ENCODE measurements at regions not wholly inside any gene's neighbourhood (a gene's known extent, or its start where the extent isn't known, plus 50 kb on each side); places are given as distances from the start of the nearest gene placed in this dataset.
"Not testable (repeated sequence)": the region's sequence is repeated elsewhere in the genome, so short reads cannot be mapped to it uniquely, and the experiment has no call there.

DNA sequence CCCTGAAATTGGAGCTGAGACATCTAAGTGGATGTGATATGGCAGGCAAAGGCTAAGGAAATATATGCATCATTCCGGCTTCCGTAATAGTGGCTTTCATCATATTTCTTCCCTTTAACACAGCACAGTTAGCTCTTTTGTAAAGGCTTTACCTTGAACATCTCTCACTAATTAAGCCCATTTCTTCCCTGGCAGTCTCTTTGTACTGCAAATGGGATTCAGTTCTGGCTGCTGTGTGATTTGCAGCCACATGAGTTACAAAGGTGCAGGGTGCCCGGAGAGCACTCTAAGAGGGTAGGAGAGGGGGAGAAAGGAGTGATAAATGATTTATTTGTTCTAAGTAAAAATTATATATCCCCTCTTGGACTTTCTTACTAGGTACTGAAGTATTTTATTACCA is 232.1 kb upstream of the CCDC196 start:
- peaks cover 1% of the 10 kb centered on the region for H3K9me3 Mint-ChIP-seq (ENCODE audit: unreplicated experiment)
- H3K4me3 Mint-ChIP-seq (ENCODE audit: unreplicated experiment) = no peak overlapping the region
- H3K27ac Mint-ChIP-seq (ENCODE audit: unreplicated experiment) = no peak overlapping the region
- H3K27me3 Mint-ChIP-seq (ENCODE audit: unreplicated experiment) = peaks cover 2% of the 10 kb centered on the region
- no peaks in the 10 kb centered on the region for H3K36me3 Mint-ChIP-seq (ENCODE audit: unreplicated experiment)
- TF ChIP-seq CTCF (IDR thresholded peaks at IDR 0.05; ENCODE audit: partially characterized antibody, unreplicated experiment) = no peak
- DNase-seq = no peak
- peaks cover 2% of the 10 kb centered on the region for H3K4me1 Mint-ChIP-seq (ENCODE audit: low read depth, unreplicated experiment)

- Mint-ChIP-seq H3K27me3 (ENCODE audit: unreplicated experiment) (no peaks in the 10 kb centered on the region), H3K4me3 (ENCODE audit: unreplicated experiment) (no peak overlapping the region), H3K27ac (ENCODE audit: unreplicated experiment) (no peak overlapping the region), H3K36me3 (ENCODE audit: unreplicated experiment) (no peaks in the 10 kb centered on the region), H3K9me3 (ENCODE audit: unreplicated experiment) (no peaks in the 10 kb centered on the region), H3K4me1 (ENCODE audit: low read depth, unreplicated experiment) (no peaks in the 10 kb centered on the region)
- no peak for DNase-seq
- no peak for TF ChIP-seq CTCF (IDR thresholded peaks at IDR 0.05; ENCODE audit: partially characterized antibody, unreplicated experiment)
Measured at GRCh38 chr14:66268802-66269334, 217.3 kb upstream of the CCDC196 start.

- H3K27me3 Mint-ChIP-seq (ENCODE audit: unreplicated experiment) = no peaks in the 10 kb centered on the region
- no peak overlapping the region for H3K27ac Mint-ChIP-seq (ENCODE audit: unreplicated experiment)
- H3K4me3 Mint-ChIP-seq (ENCODE audit: unreplicated experiment) = no peak overlapping the region
- no peak for TF ChIP-seq CTCF (IDR thresholded peaks at IDR 0.05; ENCODE audit: partially characterized antibody, unreplicated experiment)
- no peaks in the 10 kb centered on the region for H3K36me3 Mint-ChIP-seq (ENCODE audit: unreplicated experiment)
- H3K9me3 Mint-ChIP-seq (ENCODE audit: unreplicated experiment) = no peaks in the 10 kb centered on the region
- DNase-seq = no peak
- H3K4me1 Mint-ChIP-seq (ENCODE audit: low read depth, unreplicated experiment) = no peaks in the 10 kb centered on the region
Measured at GRCh38 chr14:66272221-66272620, 213.9 kb upstream of the CCDC196 start.

DNA sequence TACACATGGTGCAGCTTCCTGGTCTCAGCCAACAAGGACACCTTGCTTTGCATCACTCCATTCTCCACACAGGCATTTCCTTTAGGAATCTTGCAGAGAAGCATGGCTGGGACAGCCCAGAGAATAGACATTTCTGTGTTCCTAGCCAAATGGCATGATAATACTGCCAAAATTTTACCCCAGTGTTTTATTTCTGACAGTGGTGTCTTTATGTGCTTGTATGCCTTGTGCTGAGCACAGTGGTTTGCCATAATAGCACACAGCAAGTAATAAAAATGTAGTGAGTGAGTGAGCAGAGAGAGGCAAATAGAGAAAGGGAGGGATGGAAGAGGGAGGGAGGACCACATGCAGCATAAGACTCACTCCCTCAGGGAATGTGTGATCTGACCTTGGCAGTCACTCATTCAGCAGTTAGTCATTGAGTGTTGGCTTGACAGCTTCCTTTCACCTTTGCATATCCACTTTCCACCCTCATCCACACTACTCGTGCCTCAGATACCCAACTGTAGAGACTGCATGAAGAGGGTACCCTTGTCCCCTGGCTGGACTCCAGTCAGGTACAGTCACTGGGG is 212.8 kb upstream of the CCDC196 start:
- Mint-ChIP-seq H3K36me3 (ENCODE audit: unreplicated experiment) (no peaks in the 10 kb centered on the region), H3K9me3 (ENCODE audit: unreplicated experiment) (no peaks in the 10 kb centered on the region), H3K4me1 (ENCODE audit: low read depth, unreplicated experiment) (no peaks in the 10 kb centered on the region), H3K27ac (ENCODE audit: unreplicated experiment) (no peak overlapping the region), H3K4me3 (ENCODE audit: unreplicated experiment) (no peak overlapping the region), H3K27me3 (ENCODE audit: unreplicated experiment) (peaks cover 2% of the 10 kb centered on the region)
- DNase-seq = no peak
- no peak for TF ChIP-seq CTCF (IDR thresholded peaks at IDR 0.05; ENCODE audit: partially characterized antibody, unreplicated experiment)

GRCh38 chr14:66278418-66278817 is 207.8 kb upstream of the CCDC196 start:
- H3K4me3 Mint-ChIP-seq (ENCODE audit: unreplicated experiment); DNase-seq; H3K27ac Mint-ChIP-seq (ENCODE audit: unreplicated experiment); H3K27me3 Mint-ChIP-seq (ENCODE audit: unreplicated experiment); H3K9me3 Mint-ChIP-seq (ENCODE audit: unreplicated experiment); H3K36me3 Mint-ChIP-seq (ENCODE audit: unreplicated experiment); H3K4me1 Mint-ChIP-seq (ENCODE audit: low read depth, unreplicated experiment): not testable (repeated sequence)
